GM21723 (cell line): ENCODE measurements at regions not wholly inside any gene's neighbourhood (a gene's known extent, or its start where the extent isn't known, plus 50 kb on each side); places are given as distances from the start of the nearest gene placed in this dataset.

Experiments used
- ATAC-seq: cut with Tn5 transposase; IDR thresholded peaks from one replicate; pipeline ENCODE4 v1.9.1; 2021; ENCODE audit warnings: mild to moderate bottlenecking, moderate library complexity; ENCODE audit not compliant: unreplicated experiment

DNA sequence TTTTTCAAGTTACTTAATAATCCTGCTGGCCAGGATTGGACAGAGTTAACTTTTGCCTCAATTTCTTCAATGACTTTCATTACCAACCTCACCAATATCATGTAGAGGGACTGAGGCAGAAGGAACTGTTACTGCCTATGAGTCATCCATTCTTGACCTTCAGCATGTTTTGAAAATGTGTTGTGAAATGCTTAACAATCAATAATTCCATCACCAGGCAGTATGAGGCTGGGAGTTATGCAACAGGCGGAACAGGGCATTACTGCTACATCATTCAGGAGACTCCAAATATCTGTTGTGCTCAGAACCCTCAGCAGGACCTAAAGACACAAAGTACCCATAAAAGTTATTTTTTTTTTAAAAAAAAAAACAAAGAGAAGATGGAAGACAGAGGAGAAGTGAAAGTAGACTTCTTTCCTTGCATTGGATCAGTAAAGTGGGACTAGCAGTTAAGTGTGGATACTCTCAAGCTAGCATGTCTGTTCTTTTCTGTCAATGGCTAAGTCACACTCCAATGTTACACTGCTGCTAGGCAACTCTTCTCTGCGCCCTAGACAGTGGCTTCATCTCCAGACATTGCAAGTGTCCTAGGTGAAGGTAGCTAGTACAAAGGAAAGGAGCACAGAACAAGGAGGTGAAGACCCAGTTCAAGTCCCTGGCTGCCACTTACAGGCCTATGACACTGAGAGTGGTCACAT, 184.9 kb upstream of the LPP start:
- ATAC-seq = no peak

DNA sequence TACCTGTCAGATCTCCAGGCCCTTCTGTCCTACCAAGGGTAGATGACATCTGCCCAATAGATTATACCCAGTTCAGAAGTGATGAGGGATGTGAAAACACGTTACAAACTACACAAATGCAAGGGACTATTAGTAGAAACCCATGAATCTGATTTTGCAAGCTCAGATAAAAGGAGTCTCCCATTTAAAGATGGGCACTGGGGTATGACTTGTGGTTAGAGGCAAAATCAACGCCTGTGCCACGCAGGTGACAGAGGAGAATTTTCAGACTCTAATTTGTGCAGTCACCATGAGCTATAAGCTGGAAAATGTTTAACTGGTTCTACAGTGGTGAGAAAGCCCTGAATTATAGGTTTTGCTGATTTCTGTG, 184.4 kb upstream of the LPP start:
- ATAC-seq = no peak

DNA sequence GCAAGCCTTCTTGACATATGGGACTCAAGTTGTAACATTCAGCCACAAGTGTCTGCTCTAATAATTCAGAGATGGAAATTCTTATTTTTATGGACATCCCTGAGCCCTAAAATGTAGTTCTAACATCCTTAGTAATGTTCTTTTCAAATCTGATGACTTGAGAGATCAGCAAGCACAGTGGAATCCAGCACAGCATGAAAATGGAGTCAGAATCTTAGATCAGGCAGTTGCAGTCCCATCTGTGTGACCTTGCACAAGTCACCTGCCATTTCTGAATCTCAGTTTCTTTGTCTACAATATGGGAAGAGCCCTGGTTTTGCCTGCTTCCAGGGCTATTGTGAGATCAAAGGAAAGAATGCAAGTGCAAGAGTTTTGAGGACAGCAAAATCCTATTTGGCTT, 183.9 kb upstream of the LPP start:
- no peak for ATAC-seq

DNA sequence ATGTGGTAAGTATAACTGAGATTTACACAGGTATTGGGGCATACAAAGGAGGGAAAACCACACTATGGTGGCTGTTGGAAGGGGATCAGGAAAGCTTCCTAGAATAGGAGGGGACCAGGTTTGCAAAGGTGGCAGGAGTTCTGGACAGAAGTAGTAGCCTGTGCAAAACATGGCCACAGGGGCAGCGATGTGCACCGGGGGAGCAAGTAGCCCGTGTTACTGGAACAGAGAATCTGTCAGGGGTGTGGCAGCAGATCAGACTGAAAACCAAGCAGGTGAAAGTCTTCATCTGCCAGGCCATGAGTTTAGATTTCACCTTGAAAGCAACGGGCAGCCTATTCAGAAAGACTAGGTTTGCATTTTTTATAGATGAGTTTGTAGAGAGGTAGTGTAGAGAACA, 182.3 kb upstream of the LPP start:
- ATAC-seq = no peak

DNA sequence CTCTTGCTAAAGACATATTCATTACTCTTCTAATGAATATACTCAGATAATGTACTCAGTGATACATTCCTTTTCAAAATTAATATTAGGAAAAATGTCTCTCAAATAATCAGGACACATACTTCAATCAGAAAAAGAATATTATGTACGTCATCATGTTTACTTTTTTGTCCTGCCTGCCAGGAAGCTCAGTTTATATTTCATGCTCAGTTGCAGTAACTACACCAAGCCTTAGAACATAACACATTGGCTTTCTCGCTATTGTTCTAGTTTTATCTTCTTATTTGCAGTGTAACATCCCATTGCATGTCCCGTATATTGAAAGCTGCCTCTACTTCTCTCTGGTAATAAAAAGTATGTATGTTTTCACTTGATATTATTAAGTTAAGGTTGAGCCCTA, 181.5 kb upstream of the LPP start:
- ATAC-seq = no peak

DNA sequence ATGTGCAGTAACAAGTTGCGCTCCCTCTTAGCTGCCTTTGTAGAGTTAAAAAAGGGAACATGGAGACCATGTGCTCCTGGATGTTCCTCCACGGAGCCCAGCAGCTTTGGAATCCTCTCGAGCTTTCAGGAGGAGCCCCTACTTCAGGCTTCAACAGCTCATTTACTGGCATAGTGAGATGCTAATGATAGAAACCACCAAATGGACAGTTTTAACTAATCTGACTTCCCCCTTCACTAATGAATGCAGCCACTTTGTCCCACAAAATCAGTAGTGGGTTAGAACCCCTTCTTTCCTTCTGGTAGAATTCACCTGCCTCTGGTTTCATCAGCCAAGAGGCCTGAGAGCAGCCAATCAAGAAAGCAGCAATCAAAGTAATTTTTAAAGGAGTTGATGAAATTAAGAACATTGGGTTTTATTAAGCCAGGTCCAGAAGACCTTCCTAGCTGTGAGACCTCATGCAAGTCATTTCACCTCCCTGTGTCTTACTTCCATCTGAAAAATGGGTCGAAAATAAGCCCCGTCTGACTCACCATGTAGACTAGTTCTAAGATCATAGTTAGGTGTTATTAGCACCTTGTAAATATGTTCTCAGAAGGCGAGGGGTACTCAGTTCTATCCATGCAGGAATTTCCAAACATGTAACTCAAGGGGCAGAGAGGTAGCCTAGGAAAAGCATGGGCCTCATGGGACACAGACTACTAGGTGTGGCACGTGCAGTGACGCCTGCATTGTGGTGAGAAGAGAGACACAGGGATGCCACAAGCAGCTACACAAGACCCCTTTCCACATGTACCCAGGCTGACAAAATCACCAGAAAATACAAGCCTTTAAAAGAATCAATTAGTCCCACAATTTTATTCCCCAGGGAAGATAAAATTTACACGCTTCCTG, 179.7 kb upstream of the LPP start:
- ATAC-seq = no peak

DNA sequence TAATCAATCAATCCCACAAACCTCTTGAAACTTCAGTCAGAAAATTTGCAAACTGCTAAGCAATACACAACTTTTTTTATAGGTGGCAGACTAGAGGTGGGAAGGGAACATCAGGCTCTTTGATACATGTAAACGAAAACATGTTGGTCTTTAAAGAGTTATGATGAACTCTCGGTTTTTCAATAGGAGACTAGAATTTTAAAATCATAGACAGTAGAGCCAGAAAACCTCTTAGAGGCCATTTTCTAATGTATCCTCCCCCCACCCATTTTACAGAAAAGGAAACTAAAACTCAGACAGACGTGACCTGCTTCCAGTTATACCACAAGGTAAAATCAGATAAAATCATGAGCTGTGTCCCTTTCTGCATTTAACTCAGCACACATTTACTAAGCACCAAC, 179.1 kb upstream of the LPP start:
- no peak for ATAC-seq

DNA sequence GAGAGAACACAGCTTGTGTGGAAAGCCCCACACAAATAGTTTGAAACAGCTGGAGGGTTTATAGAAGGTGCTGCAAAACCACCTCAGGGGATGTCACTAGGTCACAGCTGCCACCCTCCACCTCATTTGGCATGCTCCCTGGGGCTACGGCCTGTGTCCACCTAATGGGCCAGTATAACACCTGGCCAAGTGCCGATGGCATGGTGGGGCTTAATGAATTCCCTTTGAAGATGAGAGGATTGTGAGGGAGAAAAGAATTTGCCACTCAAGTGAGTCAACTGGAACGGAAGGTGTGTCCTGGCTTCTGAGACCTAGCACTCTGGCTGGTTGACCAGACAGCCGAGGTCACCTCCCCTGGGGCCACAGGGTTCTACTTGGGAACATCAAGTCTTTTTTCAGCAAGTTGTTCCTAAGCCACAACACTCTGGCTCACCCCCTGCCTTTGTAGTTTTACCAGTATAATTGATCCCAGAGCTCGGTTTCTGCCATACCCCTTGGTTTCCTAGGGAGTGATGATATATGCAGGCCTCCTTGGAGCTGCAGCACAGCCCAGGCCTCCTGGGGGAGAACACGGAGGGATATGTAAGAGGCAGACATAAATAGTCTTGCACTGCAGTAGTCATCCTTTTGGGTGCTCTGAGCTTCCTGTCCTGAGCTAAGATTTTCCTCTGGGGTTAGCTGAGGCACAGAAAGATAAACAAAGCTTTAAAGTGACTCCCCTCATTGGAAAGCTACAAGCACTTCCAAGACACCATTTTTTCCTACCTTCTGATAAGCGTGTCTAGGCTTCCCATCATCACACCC, 178.2 kb upstream of the LPP start:
- no peak for ATAC-seq

DNA sequence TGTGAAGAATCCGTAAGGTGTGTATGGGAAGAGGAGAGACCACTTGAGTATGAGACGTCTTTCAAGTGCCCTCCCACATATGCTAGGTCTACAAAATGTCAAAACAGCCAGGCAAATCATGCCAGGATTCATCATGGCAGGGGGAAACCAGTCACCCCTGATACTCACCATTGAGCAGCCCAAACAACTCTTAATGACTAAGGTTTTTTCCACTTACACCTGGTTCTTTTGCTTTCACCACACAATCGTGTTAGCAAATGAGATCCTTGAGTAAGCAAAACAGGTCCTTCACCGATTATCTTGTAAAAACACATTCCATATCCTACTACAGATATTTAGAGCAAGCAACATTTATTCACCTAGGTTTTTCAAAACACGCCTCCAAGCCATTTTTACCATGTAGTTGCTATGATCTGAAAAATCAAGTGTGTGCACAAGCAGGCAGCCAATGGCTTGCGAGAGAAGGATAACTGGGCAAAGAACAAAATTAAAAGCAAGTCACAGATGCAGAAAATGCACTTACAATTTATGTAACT, 177.5 kb upstream of the LPP start:
- no peak for ATAC-seq

DNA sequence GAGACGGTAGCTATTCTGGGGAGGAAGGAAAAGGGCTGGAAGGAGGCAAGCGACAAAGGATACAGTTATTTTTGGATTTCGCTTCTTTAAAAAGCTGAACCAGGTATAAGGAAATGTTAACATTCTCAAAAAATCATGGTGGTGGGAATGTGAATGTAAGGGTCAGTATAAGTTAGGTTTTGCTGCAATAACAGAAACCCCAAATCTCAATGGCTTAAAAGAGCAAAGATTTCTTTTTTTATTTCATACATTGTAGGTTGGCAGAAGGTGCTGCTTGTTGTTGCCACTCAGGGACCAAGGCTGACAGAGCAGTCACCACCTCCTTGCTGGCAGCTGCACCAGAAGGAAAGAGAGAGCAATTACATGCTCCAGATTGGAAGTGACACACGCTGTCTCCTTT, 176.3 kb upstream of the LPP start:
- no peak for ATAC-seq

DNA sequence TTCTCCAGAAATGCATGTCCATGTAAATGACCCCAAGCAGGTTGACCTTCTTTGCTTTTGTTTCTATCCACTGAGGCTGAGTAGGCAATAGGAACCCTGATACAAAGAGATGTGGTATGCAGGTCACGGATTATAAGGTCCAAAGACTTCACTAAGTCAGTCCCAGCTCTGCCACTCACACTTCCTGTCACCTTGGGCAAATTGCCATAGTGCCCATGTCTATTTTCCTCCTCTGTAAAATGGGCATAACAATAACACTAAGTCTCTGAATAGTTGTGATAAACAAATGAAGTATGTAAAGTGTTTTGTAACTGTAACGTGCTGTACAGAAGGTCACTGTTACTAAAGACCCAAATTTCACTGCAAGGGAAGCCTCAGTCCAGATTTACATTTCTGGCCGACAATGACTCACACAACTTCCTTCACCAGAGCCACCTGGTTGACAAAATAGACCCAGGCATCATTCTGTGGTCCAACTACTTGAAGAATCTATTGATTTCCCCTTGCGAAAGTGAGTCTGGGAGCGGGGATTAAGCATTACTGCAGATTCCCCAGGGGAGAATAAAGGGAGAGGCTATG, 175.4 kb upstream of the LPP start:
- ATAC-seq = no peak

DNA sequence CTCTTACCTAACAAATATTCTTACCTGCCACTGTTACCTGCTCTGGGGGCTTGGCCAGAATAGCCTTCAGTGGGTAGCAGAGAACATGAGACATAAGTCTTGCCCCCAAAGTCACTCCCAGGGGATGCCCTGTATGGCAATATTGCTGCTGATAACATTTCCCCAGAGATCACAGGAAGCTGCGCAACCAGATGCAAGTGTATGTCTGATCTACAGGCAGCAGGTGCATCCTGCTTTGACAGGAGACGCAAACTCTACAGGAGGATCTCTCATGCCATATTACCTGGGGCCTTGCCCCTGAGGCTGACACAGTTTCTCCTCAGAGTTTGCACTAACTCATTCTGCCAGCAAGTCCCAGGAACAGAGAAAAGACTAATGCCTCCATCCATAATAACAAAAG, 174.4 kb upstream of the LPP start:
- ATAC-seq = no peak

DNA sequence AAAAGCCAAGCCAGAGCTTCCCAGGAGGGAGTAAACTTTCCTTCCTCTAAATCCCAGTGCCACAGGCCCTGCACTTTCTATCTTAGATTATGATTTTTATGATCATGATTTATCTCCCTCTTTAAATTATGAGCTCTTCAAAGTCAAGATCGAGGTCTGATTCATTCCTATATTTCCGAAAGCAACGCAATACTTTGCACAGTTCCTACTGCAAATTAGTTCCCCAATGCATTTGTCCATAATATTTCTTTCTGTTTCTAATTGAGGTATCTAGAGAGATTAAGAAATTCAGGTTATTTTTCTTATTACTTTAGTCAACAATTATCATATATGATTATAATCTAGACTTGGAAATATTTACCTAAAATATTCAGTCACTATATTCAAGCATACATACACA, 173.1 kb upstream of the LPP start:
- no peak for ATAC-seq

DNA sequence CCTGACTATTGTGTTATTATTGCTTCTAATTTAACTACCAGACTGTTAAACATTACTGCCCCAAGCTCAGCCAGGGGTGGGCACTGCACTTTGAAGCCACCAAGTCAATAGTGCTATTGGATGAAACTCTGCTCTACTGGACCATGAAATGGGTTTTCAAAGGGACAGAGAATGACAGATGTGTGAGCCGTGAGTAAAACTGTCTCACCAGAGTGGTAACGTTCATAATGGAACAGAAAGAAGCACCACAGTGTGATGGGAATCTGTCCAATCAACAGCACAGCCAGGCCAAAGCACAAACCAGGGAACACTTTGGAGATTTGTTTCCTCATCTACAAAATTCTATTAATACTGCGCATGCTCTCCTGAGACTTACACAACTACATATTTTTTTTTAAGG, 171.8 kb upstream of the LPP start:
- ATAC-seq = no peak

DNA sequence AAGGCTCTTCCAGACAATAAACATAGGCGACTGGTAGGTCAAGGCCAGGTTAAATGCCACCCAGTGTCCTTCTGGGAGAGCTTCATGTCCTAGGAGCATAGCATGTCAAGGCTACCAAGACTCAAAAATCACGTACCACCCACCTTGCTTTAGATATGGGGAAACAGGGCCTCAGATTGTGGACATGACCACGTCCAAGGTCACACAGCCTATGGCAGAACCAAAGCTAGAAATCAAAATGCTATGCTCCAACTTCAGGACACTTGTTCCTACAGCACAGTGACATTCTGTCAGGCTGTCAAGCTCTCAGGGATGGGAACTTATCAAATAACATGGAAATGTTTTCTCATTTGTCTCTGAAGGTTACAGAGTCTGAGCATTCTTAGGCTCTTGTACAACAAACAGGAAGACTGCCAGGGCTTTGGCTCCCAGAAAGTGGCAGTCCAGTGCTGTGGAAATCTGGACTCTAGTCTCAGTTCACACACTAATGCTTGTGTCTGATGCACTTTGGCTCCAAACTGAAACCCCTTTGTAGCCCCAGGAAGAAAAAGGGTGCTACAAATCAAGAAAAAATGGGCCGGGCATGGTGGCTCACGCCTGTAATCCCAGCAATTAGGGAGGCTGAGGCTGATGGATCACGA, 170.4 kb upstream of the LPP start:
- no peak for ATAC-seq

DNA sequence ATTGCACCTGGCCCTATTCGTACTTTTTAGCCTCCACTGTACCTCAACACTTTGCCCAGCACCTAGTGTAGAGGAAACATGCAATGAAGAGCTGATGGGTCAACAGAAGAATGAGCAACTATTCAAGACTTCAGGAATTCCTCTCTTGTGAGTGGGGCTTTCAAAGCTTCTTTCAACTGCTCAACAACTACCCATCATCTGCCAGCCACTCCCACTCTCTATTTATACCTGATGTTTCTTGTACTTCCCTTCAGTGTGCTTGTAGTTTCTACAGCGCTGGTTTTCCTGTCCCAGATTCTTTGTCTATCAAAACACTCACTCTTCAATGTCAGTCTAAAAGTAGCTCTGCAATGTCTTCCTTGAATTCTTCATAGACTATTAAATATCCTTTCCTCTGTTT, 168.3 kb upstream of the LPP start:
- no peak for ATAC-seq

DNA sequence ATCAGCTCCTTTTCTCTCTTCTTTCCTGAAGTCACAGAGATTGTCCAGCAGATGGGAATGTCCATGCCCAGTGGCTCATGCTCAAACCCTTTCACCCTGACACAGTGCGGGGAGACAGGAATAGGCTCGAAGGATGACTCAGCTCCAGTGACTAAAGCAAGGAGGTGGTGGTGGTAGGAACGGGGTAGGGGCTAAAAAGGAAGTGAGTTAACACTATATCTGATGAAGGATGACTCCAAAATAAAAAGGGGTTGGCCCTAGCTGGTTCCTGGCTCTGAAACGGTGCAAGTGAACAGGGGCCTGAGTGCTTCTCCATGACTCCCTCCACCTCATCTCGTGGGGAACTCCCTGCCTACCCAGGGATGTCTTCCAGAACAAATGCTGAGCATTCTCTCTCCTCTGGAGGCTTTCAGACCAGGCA, 167.4 kb upstream of the LPP start:
- no peak for ATAC-seq

DNA sequence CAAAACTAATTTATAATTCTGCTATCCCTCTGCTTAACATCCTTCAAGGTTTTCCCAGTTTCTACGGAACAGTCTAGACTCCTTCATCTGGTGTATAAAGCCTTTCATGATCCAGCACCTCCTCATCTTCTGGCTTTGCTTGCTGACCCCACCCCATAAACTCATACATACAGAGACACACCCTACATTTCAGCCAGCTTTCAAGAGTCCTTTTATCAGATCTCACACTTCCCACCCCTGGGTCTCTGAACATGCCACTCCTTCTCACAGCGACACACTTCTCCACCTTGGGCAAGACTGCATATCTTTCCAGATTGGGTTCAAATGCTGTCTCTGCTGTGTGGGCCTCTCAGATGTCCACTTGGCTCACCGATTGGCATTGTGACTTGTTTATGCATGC, 166.8 kb upstream of the LPP start:
- no peak for ATAC-seq

DNA sequence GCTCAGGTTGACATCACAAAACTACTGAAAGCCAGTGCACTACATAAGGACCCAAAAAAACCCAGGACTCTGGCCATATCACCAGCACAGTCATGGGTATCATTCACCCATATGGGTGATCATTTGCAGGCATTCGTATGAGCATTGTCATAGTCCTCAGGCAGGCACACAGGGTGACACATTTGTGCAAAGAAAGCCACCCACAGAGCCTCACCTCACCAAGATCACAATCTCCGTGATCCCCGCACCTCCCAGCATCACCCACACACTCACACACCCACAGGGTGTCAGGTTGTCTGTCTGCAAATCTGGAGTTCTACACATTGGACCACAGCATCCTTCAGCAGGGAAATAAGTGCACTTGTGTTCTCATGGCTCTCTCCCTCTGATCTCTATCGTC, 166.0 kb upstream of the LPP start:
- ATAC-seq = no peak

DNA sequence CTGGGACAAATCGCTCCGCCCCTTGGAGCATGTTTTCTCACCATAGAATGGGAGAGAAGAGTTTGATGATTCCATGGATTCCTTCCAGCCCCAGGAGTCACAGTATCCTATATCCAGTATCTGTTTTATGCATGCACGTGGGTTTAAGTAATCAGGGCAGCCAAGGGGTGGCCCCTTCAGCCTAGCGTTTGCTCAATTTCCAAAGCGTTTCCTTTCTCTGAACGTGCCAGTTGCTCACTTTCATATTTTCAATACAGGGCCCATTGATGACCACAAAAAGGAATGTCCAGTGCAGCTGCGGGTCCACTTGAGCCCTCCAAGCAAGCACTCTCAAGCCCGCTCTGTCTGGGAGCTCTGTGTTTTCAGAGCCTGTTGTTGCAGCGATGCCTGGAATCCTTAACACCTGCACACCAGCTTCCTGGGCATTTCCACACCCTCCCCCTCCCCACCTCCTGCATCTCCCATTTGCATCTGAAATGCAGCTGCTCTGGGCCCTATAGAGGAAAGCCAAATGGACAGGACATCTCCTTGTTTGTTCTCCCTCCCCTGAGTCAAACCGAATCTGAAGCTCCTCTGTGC, 164.3 kb upstream of the LPP start:
- ATAC-seq = no peak
